GM21367 (cell line): ENCODE measurements at regions not wholly inside any gene's neighbourhood (a gene's known extent, or its start where the extent isn't known, plus 50 kb on each side); places are given as distances from the start of the nearest gene placed in this dataset.

Source experiments
- ATAC-seq: cut with Tn5 transposase; IDR thresholded peaks from one replicate; pipeline ENCODE4 v1.9.1; 2021; ENCODE audit not compliant: unreplicated experiment

DNA sequence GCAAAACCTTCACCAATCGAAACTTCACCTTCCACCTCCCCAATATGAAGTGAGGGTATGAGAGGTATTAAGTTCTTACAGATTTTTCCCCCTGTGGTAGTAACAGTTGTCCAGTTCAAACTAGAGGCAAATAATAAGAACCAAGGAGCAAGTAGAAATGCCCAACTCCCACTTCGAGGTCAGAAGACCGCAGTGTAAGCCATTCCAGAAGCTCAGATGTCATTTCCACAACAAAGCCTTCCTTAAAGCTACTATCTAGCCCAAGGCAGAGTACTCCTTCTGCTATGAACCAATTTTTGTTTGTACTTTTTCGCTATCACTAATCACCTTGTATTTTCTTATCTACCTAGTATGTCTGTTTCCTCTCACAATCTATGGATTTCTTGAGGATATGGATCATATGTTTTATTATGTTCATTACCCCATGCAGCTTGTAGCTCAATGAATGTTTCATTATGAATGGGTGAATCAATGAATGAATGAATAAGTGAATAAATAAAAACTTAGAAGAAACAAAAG is 235.7 kb upstream of the KCNMB2 start:
- ATAC-seq = no peak

GRCh38 chr3:178302966-178303930 is 233.0 kb upstream of the KCNMB2 start:
- ATAC-seq = no peak

GRCh38 chr3:178304758-178305467 is 231.3 kb upstream of the KCNMB2 start:
- no peak for ATAC-seq

DNA sequence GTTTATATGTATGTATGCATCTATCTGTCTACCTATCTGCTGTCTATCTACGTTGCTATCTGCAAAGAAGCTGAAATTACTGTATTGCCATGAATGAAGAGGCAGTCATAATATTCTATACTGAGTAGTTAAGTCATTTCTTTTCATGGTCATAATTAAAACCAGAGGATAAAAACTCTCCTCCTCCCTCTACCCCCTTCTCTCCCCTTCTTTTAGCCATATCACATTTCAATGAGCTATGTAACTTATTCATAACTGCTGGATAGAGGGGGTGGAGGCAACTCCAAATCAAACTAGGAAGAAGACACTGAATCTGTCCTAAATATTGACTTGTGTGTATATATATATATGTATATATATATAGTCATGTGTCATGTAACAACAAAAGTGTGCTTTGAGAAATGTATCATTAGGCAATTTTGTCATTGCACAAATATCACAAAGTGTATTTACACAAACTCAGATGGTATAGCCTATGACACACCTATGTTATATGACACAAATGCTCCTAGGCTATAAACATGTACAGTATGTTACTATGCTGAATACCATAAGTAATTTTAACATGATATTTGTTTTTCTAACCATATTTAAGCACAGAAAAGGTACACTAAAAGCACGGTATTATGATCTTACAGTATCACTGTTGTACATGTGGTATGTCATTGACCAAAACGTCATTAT is 229.7 kb upstream of the KCNMB2 start:
- ATAC-seq = no peak

DNA sequence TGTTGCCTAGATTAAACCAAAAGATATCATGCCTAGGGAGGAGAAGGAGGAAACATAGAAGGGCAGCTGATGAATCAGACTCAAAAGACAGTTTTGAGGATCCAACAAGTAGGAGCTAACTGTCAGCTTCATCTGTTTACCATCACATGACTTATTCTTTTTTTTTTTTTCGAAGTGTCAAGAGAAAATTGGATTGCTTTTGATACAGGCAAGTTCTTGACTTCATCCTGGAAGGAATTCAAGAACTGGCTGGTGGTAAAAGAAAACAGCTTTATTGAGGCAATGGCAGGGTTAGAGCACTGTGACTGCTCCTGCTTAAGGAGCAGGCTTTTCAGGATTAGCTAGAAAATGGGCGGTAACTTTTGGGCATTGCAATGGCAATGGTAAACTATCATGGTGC is 227.5 kb upstream of the KCNMB2 start:
- ATAC-seq = no peak

DNA sequence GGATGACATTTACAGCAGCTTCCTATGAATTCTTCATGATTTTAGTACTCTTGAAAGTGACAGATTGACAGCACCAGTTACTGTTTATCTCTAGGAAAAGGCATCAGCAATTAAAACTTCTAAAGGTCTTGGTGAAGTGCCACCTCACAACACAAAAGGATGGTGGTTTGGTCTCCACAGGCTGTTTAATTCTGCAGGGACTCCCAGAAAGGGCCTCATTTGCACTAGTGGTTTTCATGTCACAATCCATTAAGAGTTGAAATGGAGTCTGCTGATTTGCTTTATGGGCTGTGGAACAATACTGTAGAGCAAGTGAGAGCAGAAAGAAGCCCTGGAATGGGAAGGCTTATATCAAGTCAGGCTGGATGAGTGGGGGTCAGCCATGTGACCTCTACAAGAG is 225.3 kb upstream of the KCNMB2 start:
- ATAC-seq = no peak

DNA sequence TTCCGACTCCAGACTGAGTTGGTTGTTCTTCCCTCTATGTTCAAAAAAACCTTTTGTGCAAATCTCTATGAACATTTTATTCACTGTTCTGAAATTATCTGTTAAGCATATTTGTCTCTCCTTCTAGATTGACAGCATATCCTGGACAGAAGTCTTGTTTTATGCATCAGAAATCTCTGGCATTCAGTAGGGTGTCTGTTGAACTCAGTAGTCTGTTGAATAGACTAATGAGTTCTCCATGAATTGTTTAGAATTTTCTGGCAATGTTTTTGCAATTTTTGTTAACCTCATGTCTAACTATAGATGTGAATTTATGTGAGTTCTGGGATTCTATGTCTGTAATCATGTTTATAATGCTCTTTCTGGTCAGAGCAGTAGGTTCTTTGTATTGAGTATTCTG is 222.5 kb upstream of the KCNMB2 start:
- no peak for ATAC-seq

GRCh38 chr3:178318340-178318739 is 217.9 kb upstream of the KCNMB2 start:
- ATAC-seq = no peak

DNA sequence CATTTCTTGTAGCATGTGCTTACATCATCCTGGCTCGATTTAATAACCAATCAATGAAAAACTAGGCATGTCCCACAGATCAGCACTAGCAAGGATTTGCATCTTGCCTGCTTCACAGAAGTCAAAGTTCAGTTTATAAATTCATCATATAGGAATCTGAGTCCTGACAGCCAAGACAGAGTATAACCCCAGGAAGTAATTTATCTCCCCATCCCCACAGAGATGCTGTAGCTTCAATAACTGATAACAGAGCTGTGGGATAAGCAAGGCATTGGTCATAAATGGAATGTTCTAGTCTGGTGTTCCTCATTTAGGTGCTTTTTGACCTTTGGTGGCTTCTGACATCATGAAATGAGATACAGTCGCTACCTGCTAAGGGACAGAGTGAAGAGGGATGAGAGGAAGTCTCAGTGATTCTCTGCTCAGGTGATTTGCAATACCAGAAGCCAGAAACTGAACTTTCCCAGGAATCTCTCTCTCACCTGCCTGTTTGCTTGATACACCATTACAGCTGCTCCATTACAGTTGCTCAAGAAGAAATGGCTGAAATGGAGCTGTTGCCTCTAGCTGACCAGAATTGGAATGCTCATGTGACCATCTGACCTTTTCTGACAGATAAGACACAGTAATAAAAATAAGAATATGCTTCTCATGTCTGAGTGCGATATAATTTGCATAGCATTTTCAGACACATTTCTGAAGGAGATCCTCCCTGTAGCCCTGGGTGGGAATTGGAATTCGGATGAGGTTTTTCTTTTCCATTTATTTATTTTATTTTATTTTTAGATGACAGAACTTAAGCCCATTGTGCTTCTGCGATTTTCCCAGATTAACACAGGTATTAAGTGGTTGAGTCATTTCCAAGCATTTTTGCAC is 217.1 kb upstream of the KCNMB2 start:
- no peak for ATAC-seq

GRCh38 chr3:178320456-178321351 is 215.5 kb upstream of the KCNMB2 start:
- ATAC-seq = no peak

- no peak for ATAC-seq
Measured at GRCh38 chr3:178324356-178324755, 211.9 kb upstream of the KCNMB2 start.

DNA sequence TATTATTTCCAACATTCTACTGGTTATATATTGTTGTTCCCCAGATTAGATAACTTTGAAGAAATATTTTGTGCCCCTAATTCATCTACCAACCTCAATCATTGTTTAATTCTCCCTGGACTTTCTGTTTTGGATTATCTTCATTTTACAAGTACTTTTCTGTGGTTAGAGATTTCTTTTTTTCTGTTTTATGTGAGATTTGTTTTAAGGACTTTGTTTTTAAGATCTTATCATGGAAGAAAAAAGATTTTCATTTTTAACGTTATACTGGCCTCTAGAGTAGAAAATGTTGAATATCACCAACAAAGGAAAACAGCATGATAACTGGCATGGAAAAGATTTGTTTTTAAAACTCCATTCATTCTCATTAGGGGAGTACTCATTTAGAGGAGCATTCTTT is 210.9 kb upstream of the KCNMB2 start:
- no peak for ATAC-seq

DNA sequence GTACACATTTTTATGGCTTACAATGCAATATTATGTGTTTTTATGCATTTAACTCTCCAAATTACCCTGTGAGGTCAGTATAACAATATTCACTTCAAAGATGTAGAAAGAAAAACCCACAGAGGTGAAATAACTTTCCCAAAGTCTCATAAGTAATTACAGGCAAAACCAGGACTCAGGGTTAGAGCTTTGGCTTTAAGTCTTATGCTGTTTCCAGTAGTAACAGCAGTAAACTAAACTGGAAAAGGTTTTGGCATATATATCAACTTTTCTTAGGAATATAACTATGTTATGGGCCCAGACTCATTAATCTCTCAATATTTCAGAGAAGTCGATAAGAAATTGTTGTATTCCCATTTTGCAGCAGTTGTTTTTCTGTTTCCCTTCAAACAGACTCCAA is 206.3 kb upstream of the KCNMB2 start:
- ATAC-seq = no peak

DNA sequence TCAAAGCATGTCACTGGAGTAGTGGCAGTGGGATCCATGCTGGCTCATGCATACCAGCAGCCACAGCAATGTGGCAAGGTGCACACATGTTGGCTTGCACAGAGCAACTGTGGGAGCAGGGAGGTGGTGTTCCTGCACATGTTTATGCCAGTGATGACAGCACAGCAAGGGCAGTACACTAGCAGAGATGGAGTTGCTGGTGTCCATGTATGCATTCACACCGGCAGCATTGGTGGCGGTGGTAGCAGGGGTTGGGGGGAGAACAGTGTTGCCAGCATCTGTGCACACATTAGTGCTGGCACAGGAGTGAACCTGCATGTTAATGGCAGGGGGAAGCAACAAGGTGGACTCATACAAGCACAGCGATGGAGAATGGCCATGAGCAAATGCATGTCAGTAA is 202.0 kb upstream of the KCNMB2 start:
- ATAC-seq = no peak

DNA sequence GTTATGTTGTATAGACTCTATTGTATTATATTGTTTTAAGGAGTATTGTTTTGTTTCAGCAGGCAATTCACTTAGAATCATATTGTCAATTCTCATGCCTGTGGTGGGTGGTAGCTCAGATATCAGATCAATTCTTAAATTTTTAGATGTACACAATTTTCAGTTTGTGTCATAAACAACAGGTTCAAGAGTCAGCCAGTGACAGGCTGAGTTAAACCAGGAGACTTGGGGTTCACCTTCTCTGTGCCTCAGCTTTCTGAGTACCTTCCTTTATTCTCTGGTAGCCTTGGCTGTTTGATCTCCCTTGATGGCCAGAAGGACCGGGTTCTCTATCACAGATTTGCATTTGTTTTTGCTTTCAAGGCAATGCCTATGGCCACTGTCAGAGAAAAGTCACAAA is 199.9 kb upstream of the KCNMB2 start:
- no peak for ATAC-seq

- ATAC-seq = no peak
Measured at GRCh38 chr3:178340506-178340905, 195.7 kb upstream of the KCNMB2 start.

GRCh38 chr3:178341636-178342035 is 194.6 kb upstream of the KCNMB2 start:
- ATAC-seq = no peak

DNA sequence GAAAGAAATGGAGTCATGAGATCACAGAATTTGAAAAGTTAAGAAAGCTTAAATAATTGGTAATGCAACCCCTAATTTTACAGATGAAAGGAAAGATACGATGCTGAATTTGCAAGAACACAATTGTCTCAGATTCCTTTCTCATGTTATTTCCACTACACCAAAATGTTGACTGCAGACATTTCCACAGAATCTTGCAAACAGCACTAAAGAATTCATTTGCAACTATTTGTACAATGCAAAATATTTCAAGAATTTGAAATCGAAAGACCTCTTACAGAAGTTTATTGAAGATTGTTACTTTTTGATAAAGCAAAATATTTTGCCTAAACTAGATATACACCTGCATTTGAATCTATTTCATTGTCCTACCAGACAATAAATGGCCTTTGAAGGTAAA is 194.1 kb upstream of the KCNMB2 start:
- ATAC-seq = no peak

DNA sequence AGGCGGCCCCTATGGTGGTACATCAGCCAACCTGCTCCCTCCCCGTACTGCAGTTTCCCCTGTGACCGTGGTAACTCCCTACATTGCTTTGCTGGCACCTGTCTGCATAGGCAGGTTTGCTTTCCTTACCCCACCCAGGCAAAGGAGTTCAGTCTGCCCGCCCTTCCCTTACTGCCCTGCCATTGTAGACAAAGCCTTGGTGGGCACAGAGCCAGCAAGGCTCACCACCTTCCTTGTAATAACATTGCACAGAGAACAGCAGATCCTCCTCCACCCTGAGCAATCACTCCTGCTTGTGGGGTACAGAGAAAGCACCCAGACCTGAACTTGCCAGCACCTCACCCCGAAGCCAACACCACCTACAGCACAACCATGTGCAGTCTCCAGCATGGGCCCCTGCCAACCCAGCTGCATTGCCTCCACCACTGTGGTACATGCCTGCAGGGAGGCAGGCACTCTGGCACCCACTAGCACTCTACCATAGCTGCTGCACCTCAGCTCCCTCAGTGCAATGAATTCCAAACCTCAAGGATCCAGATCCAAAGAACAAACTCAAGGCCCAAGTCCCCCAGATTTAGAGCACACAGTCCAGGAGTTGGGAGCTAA is 192.7 kb upstream of the KCNMB2 start:
- no peak for ATAC-seq
